Prostate gland (tissue), 2 donors: ENCODE measurements at regions not wholly inside any gene's neighbourhood (a gene's known extent, or its start where the extent isn't known, plus 50 kb on each side); places are given as distances from the start of the nearest gene placed in this dataset.

Source experiments
- CTCF ChIP-seq, 4 experiments: fragments of 200-600 bp in 2 of 4; fragments of 450-650 bp in 2 of 4; sonication (generic) in 2 of 4; IDR thresholded peaks; 1 replicate in 3 of 4; 2 replicates in 1 of 4; pipeline ENCODE4 v1.5.1; 2016 to 2019; ENCODE audit warnings: antibody characterized with exemption in 4 of 4, mild to moderate bottlenecking in 2 of 4, moderate library complexity in 2 of 4
- POLR2A ChIP-seq: fragments of 450-650 bp; IDR thresholded peaks from one replicate; pipeline ENCODE4 v1.6.1; 2016; ENCODE audit warnings: antibody characterized with exemption, mild to moderate bottlenecking
- POLR2AphosphoS5 ChIP-seq: sonication (generic); formaldehyde crosslinking; IDR thresholded peaks from one replicate; pipeline ENCODE4 v1.6.1; 2017; ENCODE audit warnings: antibody characterized with exemption

GRCh38 chr4:133637161-133637560 lies 488.1 kb downstream of the PCDH10 start:
- TF ChIP-seq POLR2A: no peak
- TF ChIP-seq CTCF (IDR thresholded peaks at IDR 0.05): no peak
- no peak for TF ChIP-seq POLR2AphosphoS5
